OCI-LY3 (cell line): ENCODE measurements at regions not wholly inside any gene's neighbourhood (a gene's known extent, or its start where the extent isn't known, plus 50 kb on each side); places are given as distances from the start of the nearest gene placed in this dataset.

ENCODE experiments used
- H2AFZ ChIP-seq: fragments of 200-600, 300-600 bp; shearing (Covaris generic); 2 replicates; pipeline ENCODE4 v1.6.0; 2014; ENCODE audit warnings: antibody characterized with exemption, low read depth, low read length
- H3K27ac ChIP-seq: fragments of 200-600, 300-600 bp; sonication (generic); 2 replicates; pipeline ENCODE4 v1.5.1; 2014; ENCODE audit warnings: mild to moderate bottlenecking, low read length, moderate library complexity, mixed read lengths
- H3K27me3 ChIP-seq: fragments of 200-600, 300-600 bp; sonication (generic); 2 replicates; pipeline ENCODE4 v1.6.1; 2014; ENCODE audit warnings: low read depth, low read length, mixed read lengths
- H3K36me3 ChIP-seq: fragments of 200-600, 300-600 bp; sonication (generic); replicated peaks from 2 replicates; pipeline ENCODE3; 2014; ENCODE audit warnings: low read depth, low read length, mixed read lengths
- H3K4me1 ChIP-seq: fragments of 300-600, 200-600 bp; sonication (generic); 2 replicates; pipeline ENCODE4 v1.6.1; 2014; ENCODE audit warnings: low read length, mixed read lengths
- H3K4me2 ChIP-seq: fragments of 200-600, 300-600 bp; sonication (generic); 2 replicates; pipeline ENCODE4 v1.6.1; 2014; ENCODE audit warnings: low read length, mixed read lengths
- H3K4me3 ChIP-seq: fragments of 300-600, 200-600 bp; sonication (generic); 2 replicates; pipeline ENCODE4 v1.5.1; 2014; ENCODE audit warnings: antibody characterized with exemption, mild to moderate bottlenecking, low read length, moderate library complexity
- H3K79me2 ChIP-seq: fragments of 300-600, 200-600 bp; shearing (Covaris generic); 2 replicates; pipeline ENCODE4 v1.6.1; 2014; ENCODE audit warnings: mild to moderate bottlenecking, low read length, mixed read lengths
- H3K9ac ChIP-seq: fragments of 300-600, 200-600 bp; shearing (Covaris generic); 2 replicates; pipeline ENCODE4 v1.6.0; 2014; ENCODE audit warnings: mild to moderate bottlenecking, low read length, moderate library complexity
- H3K9me3 ChIP-seq: fragments of 200-600, 300-600 bp; shearing (Covaris generic); 2 replicates; pipeline ENCODE4 v1.6.1; 2014; ENCODE audit warnings: low read length, mixed read lengths; ENCODE audit not compliant: insufficient read depth
- H4K20me1 ChIP-seq: fragments of 200-600, 300-600 bp; sonication (generic); 2 replicates; pipeline ENCODE4 v1.6.1; 2016; ENCODE audit warnings: low read length, mixed read lengths; ENCODE audit not compliant: insufficient read depth
- EZH2phosphoT487 ChIP-seq: fragments of 200-600 bp; shearing (Covaris generic); IDR thresholded peaks from 2 replicates; pipeline ENCODE4 v1.6.1; 2018; ENCODE audit warnings: antibody characterized with exemption, mixed run types, low read depth
- TF ChIP-seq, protein P1 (sequence below): fragments of 200-600, 300-600 bp; sonication (generic); IDR thresholded peaks from 2 replicates; pipeline ENCODE4 v1.5.1; 2014; ENCODE audit warnings: antibody characterized with exemption, low read length, low read depth

- no peak overlapping the region for H3K27ac ChIP-seq
- TF ChIP-seq EZH2phosphoT487: no peak
- TF ChIP-seq, protein P1, sequence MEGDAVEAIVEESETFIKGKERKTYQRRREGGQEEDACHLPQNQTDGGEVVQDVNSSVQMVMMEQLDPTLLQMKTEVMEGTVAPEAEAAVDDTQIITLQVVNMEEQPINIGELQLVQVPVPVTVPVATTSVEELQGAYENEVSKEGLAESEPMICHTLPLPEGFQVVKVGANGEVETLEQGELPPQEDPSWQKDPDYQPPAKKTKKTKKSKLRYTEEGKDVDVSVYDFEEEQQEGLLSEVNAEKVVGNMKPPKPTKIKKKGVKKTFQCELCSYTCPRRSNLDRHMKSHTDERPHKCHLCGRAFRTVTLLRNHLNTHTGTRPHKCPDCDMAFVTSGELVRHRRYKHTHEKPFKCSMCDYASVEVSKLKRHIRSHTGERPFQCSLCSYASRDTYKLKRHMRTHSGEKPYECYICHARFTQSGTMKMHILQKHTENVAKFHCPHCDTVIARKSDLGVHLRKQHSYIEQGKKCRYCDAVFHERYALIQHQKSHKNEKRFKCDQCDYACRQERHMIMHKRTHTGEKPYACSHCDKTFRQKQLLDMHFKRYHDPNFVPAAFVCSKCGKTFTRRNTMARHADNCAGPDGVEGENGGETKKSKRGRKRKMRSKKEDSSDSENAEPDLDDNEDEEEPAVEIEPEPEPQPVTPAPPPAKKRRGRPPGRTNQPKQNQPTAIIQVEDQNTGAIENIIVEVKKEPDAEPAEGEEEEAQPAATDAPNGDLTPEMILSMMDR: no peak
Observed at GRCh38 chr13:109422161-109422560, 364.2 kb downstream of the IRS2 start.

DNA sequence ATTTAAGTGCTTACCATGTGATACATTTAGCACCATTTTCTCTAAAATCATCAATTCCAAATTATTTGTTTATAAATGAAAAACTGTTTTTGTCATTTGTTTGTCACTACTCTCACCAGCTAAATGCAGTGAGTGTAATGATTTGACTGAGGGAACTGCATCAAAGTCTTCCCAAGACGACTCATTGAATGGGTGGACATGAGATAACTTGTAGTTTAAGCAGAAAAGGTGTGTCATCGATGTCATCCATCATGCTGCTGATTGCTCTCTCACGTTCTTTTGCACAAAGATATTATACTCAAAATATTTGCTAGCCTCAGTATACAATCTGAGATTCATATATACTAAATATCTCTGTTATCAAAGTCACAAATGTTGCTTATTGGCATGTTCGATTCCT lies 366.5 kb downstream of the IRS2 start:
- Histone ChIP-seq H4K20me1 (no peaks in the 10 kb centered on the region), H3K36me3 (no peaks in the 10 kb centered on the region), H3K4me1 (no peaks in the 10 kb centered on the region), H3K27ac (no peak overlapping the region), H3K4me2 (no peak overlapping the region), H3K27me3 (peaks cover 7% of the 10 kb centered on the region; the same call in 1 of the 2 replicates), H3K9ac (no peak overlapping the region), H3K4me3 (no peak overlapping the region), H3K9me3 (no peaks in the 10 kb centered on the region), H2AFZ (no peak overlapping the region), H3K79me2 (no peaks in the 10 kb centered on the region)
- TF ChIP-seq, protein P1: no peak
- TF ChIP-seq EZH2phosphoT487: no peak

More at GRCh38 chr13:109422161-109422560, 364.2 kb downstream of the IRS2 start:
- Histone ChIP-seq H3K79me2 (no peaks in the 10 kb centered on the region), H3K36me3 (no peaks in the 10 kb centered on the region), H4K20me1 (no peaks in the 10 kb centered on the region), H3K4me3 (no peak overlapping the region), H3K4me2 (no peak overlapping the region), H3K4me1 (no peaks in the 10 kb centered on the region), H3K9me3 (no peaks in the 10 kb centered on the region), H3K27me3 (peaks cover 3% of the 10 kb centered on the region; the same call in 1 of the 2 replicates), H2AFZ (no peak overlapping the region), H3K9ac (no peak overlapping the region)

GRCh38 chr13:109418111-109418510 lies 368.3 kb downstream of the IRS2 start:
- Histone ChIP-seq H3K27ac (no peak overlapping the region), H3K4me1 (no peaks in the 10 kb centered on the region), H3K9me3 (no peaks in the 10 kb centered on the region), H3K4me2 (no peak overlapping the region), H3K27me3 (peaks cover 7% of the 10 kb centered on the region; the same call in 1 of the 2 replicates), H3K36me3 (no peaks in the 10 kb centered on the region), H3K79me2 (no peaks in the 10 kb centered on the region), H3K4me3 (no peak overlapping the region), H2AFZ (no peak overlapping the region), H4K20me1 (no peaks in the 10 kb centered on the region), H3K9ac (no peak overlapping the region)
- no peak for TF ChIP-seq EZH2phosphoT487
- TF ChIP-seq, protein P1: no peak

- TF ChIP-seq EZH2phosphoT487: no peak
- TF ChIP-seq, protein P1: no peak
- H2AFZ ChIP-seq: no peak overlapping the region
Observed at GRCh38 chr13:109416001-109416400, 370.4 kb downstream of the IRS2 start.

More at GRCh38 chr13:109416001-109416400, 370.4 kb downstream of the IRS2 start:
- no peaks in the 10 kb centered on the region for H3K36me3 ChIP-seq
- H3K9ac ChIP-seq: no peak overlapping the region
- no peaks in the 10 kb centered on the region for H4K20me1 ChIP-seq
- H3K4me1 ChIP-seq: no peaks in the 10 kb centered on the region
- H3K4me2 ChIP-seq: no peak overlapping the region
- H3K4me3 ChIP-seq: no peak overlapping the region
- no peaks in the 10 kb centered on the region for H3K79me2 ChIP-seq
- no peaks in the 10 kb centered on the region for H3K9me3 ChIP-seq
- H3K27ac ChIP-seq: no peak overlapping the region
- 0 out of 2 replicates have a peak, but pooled peaks cover 7% of the 10 kb centered on the region for H3K27me3 ChIP-seq
